Loucy (cell line): ENCODE measurements at regions not wholly inside any gene's neighbourhood (a gene's known extent, or its start where the extent isn't known, plus 50 kb on each side); places are given as distances from the start of the nearest gene placed in this dataset.

Experiments used
- H2AFZ ChIP-seq: fragments of 200-600 bp; sonication (generic); 2 replicates; pipeline ENCODE4 v1.6.0; 2016; ENCODE audit warnings: antibody characterized with exemption, mild to moderate bottlenecking, low read length, moderate library complexity
- H3F3A ChIP-seq: fragments of 200-600 bp; 2 replicates; pipeline ENCODE4 v1.6.0; 2016; ENCODE audit warnings: antibody characterized with exemption, low read depth, mild to moderate bottlenecking
- H3K27me3 ChIP-seq: fragments of 200-600 bp; sonication (generic); 2 replicates; pipeline ENCODE4 v1.6.1; 2014; ENCODE audit warnings: low read length, mild to moderate bottlenecking; ENCODE audit not compliant: insufficient read depth, poor library complexity, severe bottlenecking
- H3K36me3 ChIP-seq: fragments of 200-600 bp; sonication (generic); 2 replicates; pipeline ENCODE4 v1.6.1; 2016; ENCODE audit warnings: low read length; ENCODE audit not compliant: insufficient read depth
- H3K4me1 ChIP-seq: fragments of 200-600 bp; sonication (generic); 2 replicates; pipeline ENCODE4 v1.5.1; 2014; ENCODE audit warnings: low read length, mild to moderate bottlenecking; ENCODE audit not compliant: insufficient read depth, poor library complexity, severe bottlenecking
- H3K4me2 ChIP-seq: fragments of 200-600 bp; sonication (generic); 2 replicates; pipeline ENCODE4 v1.6.0; 2014; ENCODE audit warnings: antibody characterized with exemption, low read length, low read depth, mild to moderate bottlenecking; ENCODE audit not compliant: poor library complexity, severe bottlenecking
- H3K4me3 ChIP-seq: fragments of 200-600 bp; sonication (generic); 2 replicates; pipeline ENCODE4 v1.5.1; 2014; ENCODE audit warnings: low read length, mild to moderate bottlenecking, mixed read lengths; ENCODE audit not compliant: poor library complexity, severe bottlenecking
- H3K79me2 ChIP-seq: fragments of 200-600 bp; sonication (generic); 2 replicates; pipeline ENCODE4 v1.6.1; 2014; ENCODE audit warnings: low read length; ENCODE audit not compliant: insufficient read depth
- H3K9ac ChIP-seq: fragments of 200-600 bp; sonication (generic); 2 replicates; pipeline ENCODE4 v1.6.0; 2014; ENCODE audit warnings: mild to moderate bottlenecking, low read depth, low read length, moderate library complexity; ENCODE audit not compliant: poor library complexity, severe bottlenecking
- H3K9me2 ChIP-seq: fragments of 200-600 bp; sonication (generic); replicated peaks from 2 replicates; pipeline ENCODE4 v1.6.1; 2016; ENCODE audit warnings: low read depth, low read length, mixed read lengths
- H3K9me3 ChIP-seq: fragments of 200-600 bp; sonication (generic); 2 replicates; pipeline ENCODE4 v1.6.1; 2014; ENCODE audit warnings: mild to moderate bottlenecking, antibody characterized with exemption, low read length, low read depth; ENCODE audit not compliant: insufficient read depth
- H4K20me1 ChIP-seq: fragments of 200-600 bp; sonication (generic); 2 replicates; pipeline ENCODE4 v1.6.0; 2014; ENCODE audit warnings: antibody characterized with exemption, low read length, mild to moderate bottlenecking; ENCODE audit not compliant: insufficient read depth, poor library complexity, severe bottlenecking
- CTCF ChIP-seq: fragments of 200-600 bp; sonication (generic); conservative IDR thresholded peaks from 2 replicates; pipeline ENCODE4 v1.5.1; 2014; ENCODE audit warnings: mild to moderate bottlenecking, antibody characterized with exemption, low read length
- EZH2phosphoT487 ChIP-seq: fragments of 200-600 bp; IDR thresholded peaks from 2 replicates; pipeline ENCODE4 v1.6.1; 2018; ENCODE audit warnings: antibody characterized with exemption, mild to moderate bottlenecking, moderate library complexity, borderline replicate concordance

- H3K27me3 ChIP-seq, result no peaks in the 10 kb centered on the region
- no peaks in the 10 kb centered on the region for H3K4me1 ChIP-seq
- no peaks in the 10 kb centered on the region for H3K9me2 ChIP-seq
- H3K9me3 ChIP-seq, result no peaks in the 10 kb centered on the region
- no peak overlapping the region for H3K4me2 ChIP-seq
- no peak overlapping the region for H3K4me3 ChIP-seq
- no peak overlapping the region for H3K9ac ChIP-seq
- H4K20me1 ChIP-seq, result no peaks in the 10 kb centered on the region
- H3K36me3 ChIP-seq, result no peaks in the 10 kb centered on the region
- TF ChIP-seq EZH2phosphoT487 (no peak), CTCF (no peak)
- no peak overlapping the region for H2AFZ ChIP-seq
- H3K79me2 ChIP-seq, result no peaks in the 10 kb centered on the region
- H3F3A ChIP-seq, result no peaks in the 10 kb centered on the region
These were observed 76.2 kb upstream of the SLC25A13 start for GRCh38 chr7:96397936-96398598.

- Histone ChIP-seq H3K9ac (no peak overlapping the region), H3K27me3 (no peaks in the 10 kb centered on the region), H2AFZ (no peak overlapping the region; the same call in 1 of the 2 replicates), H3K36me3 (no peaks in the 10 kb centered on the region), H3K9me3 (no peaks in the 10 kb centered on the region), H3K79me2 (no peaks in the 10 kb centered on the region), H4K20me1 (no peaks in the 10 kb centered on the region), H3K4me3 (no peak overlapping the region), H3K4me2 (no peak overlapping the region), H3F3A (no peaks in the 10 kb centered on the region), H3K4me1 (no peaks in the 10 kb centered on the region), H3K9me2 (no peaks in the 10 kb centered on the region)
- TF ChIP-seq EZH2phosphoT487 (no peak), CTCF (no peak)
These were observed 66.9 kb upstream of the SLC25A13 start for GRCh38 chr7:96388620-96389383.

GRCh38 chr7:96388166-96388565 lies 66.3 kb upstream of the SLC25A13 start:
- Histone ChIP-seq H2AFZ (no peak overlapping the region), H3K4me2 (no peak overlapping the region), H3K9me3 (no peaks in the 10 kb centered on the region), H3K9me2 (no peaks in the 10 kb centered on the region), H3K4me3 (no peak overlapping the region), H3K27me3 (no peaks in the 10 kb centered on the region), H3K9ac (no peak overlapping the region), H3K4me1 (no peaks in the 10 kb centered on the region), H3F3A (no peaks in the 10 kb centered on the region), H3K79me2 (no peaks in the 10 kb centered on the region), H3K36me3 (no peaks in the 10 kb centered on the region), H4K20me1 (no peaks in the 10 kb centered on the region)
- no peak for TF ChIP-seq CTCF
